ENCODE measurements at regions not wholly inside any gene's neighbourhood (a gene's known extent, or its start where the extent isn't known, plus 50 kb on each side); places are given as distances from the start of the nearest gene placed in this dataset.

DNA sequence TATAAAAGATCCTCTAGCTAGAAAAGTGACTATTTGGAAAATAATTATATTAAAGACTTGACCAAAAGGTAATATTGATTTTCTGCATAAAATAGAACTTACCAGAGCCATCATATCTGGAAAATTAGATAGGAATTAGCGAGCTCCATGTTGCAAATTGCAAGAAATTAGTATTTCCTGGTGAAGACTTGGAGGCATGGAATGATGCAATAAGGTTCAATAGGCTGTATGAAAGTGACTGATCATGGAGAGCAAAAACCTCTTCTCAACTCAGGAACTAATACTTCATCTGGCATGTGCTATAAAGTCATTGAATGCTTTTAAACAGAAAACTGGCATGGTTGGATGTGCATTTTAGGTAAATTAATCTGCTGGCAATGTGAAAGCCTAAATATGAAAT is 66.3 kb upstream of the UFM1 start:
- TF ChIP-seq, protein P1, sequence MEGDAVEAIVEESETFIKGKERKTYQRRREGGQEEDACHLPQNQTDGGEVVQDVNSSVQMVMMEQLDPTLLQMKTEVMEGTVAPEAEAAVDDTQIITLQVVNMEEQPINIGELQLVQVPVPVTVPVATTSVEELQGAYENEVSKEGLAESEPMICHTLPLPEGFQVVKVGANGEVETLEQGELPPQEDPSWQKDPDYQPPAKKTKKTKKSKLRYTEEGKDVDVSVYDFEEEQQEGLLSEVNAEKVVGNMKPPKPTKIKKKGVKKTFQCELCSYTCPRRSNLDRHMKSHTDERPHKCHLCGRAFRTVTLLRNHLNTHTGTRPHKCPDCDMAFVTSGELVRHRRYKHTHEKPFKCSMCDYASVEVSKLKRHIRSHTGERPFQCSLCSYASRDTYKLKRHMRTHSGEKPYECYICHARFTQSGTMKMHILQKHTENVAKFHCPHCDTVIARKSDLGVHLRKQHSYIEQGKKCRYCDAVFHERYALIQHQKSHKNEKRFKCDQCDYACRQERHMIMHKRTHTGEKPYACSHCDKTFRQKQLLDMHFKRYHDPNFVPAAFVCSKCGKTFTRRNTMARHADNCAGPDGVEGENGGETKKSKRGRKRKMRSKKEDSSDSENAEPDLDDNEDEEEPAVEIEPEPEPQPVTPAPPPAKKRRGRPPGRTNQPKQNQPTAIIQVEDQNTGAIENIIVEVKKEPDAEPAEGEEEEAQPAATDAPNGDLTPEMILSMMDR (IDR thresholded peaks at IDR 0.05) = no peak

DNA sequence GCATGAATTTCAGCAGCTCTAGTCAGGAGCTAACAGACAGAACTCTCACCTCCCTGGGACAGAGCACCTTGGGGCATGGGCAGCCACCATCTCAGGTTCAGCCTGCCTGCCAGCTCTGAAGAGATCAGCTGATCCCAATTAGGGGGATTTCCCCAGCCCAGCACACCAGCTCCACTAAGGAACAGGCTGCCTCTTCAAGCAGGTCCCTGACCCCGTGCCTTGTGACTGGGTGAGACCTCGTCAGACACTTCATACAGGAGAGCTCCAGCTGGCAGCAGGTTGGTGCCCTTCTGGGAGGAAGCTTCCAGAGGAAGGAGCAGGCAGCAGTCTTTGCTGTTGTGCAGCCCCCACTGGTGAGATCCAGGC is 84.5 kb upstream of the UFM1 start:
- TF ChIP-seq, protein P1 (IDR thresholded peaks at IDR 0.05) = no peak

DNA sequence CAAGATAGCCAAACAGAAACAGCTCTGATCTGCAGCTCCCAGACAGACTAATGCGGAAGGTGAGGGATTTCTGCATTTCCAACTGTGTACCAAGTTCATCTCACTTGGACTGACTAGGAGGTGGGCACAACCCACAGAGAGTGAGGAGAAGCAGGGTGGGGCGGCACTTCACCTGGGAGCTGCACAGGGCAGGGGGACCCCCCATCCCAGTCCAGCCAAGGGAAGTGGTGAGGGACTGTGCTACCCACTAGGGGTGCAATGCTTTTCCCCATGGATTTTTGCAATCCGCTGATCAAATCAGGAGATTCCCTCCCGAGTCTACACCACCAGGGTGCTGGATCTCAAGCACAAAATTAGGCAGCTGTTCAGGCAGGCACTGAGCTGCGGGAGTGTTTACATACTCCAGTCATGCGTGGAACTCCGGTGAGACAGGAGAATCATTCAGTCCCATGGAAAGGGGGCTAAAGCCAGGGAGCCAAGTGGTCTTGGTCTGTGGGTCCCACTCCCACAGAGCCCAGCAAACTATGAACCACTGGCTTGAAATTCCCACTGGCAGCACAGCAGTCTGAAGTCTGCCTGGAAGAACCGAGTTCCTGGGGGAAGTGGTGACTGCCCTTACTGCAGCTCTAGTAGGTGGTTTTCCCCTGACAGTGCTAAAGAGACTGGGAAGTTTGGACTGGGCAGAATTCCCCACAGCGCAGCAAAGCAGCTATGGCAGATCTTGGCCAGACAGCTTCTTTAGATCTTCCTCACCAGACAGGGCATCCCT is 85.1 kb upstream of the UFM1 start:
- TF ChIP-seq, protein P1 (IDR thresholded peaks at IDR 0.05) = no peak

DNA sequence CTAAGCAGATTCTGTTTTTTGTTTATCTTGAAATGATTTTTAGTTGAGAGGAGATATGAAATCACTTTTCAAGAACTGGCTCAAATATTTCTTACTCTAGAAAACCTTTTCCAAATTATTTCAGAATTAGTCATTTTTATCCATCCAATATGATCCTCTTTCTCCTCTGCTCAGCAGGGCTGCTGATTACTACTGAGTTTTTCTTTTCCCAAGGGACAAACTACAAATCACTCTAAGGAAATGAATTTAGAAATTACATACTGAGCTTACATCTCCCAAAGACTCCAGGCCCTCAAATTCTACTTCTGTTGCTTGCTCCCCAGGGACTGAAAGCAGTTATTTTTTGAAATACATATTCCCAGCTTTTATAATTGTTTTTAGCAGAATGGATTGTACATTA is 87.4 kb upstream of the UFM1 start:
- TF ChIP-seq, protein P1 (IDR thresholded peaks at IDR 0.05) = no peak

DNA sequence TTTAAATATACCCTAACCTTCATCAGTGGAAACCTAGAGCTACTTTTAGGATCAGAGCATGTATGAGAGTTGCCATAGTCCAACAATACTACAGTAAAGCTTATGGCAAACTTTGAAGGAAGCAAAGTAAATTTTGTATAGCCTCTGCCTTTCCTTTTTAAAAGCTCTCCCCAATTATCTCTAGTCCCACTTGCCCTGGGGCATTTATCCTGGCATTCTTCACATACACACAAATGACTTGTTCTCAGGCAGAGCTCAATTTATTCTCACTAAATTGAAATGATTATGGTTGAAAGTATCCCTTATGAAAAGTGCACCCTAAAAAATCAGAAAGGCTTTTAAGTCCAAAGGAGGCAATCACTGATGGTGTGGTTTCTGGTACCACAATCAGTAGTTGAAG is 94.1 kb upstream of the UFM1 start:
- TF ChIP-seq, protein P1 (IDR thresholded peaks at IDR 0.05) = no peak

DNA sequence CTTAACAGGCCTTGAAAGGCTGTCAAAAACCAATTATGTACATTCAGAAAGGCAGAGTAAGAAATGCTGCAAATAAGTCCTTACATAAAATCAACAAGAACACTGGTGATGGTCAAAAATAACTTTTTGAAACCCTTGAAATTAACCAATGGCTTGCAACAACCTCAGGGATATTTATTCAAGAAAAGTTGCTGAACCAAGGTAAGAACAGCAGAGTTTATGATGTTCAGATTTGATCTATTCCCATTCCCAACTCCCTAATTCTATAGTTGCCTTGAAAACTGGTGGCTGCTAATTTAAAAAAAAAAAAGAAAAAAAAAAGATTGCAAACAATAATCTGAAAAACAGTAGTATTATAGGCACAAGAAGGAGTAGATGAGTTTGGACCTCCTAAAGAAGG is 109.8 kb upstream of the UFM1 start:
- TF ChIP-seq, protein P1 (IDR thresholded peaks at IDR 0.05) = no peak

DNA sequence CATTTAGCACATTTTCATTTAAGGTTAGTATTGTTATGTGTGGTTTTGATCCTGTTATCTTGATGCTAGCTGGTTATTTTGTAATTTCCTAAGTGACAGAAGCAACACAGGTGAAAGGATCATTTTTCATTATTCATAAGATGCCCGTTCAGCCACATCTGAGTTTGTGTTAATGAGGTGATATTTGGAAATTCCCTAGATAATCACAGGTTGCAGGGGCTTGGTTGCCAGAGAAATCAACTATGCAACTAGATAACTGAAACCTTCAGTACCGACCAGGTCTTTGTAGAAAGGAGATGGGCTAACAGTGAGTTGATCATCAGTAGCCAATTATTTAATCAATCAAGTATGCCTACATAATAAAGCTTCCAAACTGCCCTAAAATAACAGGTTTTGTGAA is 121.3 kb upstream of the UFM1 start:
- TF ChIP-seq, protein P1 (IDR thresholded peaks at IDR 0.05) = no peak

DNA sequence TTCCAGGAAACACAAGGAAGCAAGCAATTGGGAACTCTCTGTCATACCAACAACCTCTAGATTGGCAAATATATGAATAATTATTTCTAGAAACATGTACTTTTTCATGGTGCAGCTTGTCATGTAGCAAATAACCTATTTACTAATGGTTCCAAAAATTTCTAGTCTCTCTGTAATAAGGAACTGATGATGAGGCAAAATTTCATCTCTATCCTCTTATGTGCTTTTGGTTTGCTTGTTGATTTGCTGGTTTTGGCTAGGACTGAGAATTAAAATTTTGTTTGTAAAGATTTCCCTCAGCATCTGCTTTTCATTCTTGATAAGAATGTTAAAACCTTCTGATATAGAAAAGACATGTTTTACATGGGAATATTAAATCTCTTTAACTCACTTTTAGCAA is 123.2 kb upstream of the UFM1 start:
- TF ChIP-seq, protein P1 (IDR thresholded peaks at IDR 0.05) = no peak

Data from LNCAP (cell line).